GM12865 (cell line): ENCODE measurements at regions not wholly inside any gene's neighbourhood (a gene's known extent, or its start where the extent isn't known, plus 50 kb on each side); places are given as distances from the start of the nearest gene placed in this dataset.
"Not testable (repeated sequence)": the region's sequence is repeated elsewhere in the genome, so short reads cannot be mapped to it uniquely, and the experiment has no call there.

Source experiments
- DNase-seq: peaks from one replicate; pipeline ENCODE4 v3.0.0; 2010; ENCODE audit warnings: low read depth
- H3K4me3 ChIP-seq: 2 replicates; pipeline ENCODE4 v1.5.1; 2011; ENCODE audit warnings: mild to moderate bottlenecking, low read depth, low read length, control low read depth
- CTCF ChIP-seq: IDR thresholded peaks from 2 replicates; pipeline ENCODE4 v1.5.1; 2011; ENCODE audit warnings: low read length, control low read depth, low read depth, inconsistent platforms; ENCODE audit not compliant: insufficient read depth; ENCODE audit errors: missing control alignments

DNA sequence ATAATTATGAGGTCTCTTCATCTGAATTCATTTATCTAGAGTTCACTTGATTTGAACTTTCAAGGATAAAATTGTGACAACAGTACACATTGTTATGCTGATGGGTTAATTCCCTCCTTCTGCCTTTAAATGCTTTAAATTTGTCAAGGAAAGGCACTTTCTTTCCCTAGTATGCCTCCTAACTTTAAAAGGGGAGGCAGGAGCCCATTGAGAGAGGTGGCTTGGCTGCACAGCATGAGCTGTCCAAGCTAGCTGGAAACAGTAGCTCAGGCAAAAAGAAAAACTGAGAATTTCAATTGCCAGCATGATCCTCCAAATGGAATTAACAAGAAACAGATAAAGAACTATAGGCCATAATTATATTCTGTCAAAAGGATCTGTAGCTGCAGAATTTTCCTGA lies 243.3 kb upstream of the GRIK2 start:
- no peak for DNase-seq
- H3K4me3 ChIP-seq, result no peak overlapping the region
- TF ChIP-seq CTCF, result no peak

GRCh38 chr6:101157638-101158037 lies 235.9 kb upstream of the GRIK2 start:
- not testable (repeated sequence) for H3K4me3 ChIP-seq, DNase-seq

GRCh38 chr6:101163611-101164010 lies 229.9 kb upstream of the GRIK2 start:
- H3K4me3 ChIP-seq, result no peak overlapping the region
- DNase-seq, result no peak
- TF ChIP-seq CTCF, result no peak

DNA sequence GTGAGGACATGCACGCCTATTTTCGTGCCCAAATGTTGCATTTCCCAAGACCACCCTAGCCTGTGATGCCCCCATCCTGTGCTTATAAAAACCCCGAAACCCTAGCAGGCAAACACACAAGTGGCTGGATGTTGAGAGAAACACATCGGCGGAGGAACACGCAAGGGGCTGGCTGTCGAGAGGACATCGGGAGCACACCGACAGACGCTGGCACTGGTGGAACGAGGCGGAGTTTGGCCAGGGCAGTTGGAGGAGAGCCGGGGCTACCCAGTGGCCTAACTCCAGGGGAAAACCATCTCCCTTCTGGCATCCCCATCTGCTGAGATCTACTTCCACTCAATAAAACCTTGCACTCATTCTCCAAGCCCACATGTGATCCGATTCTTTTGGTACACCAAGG lies 225.9 kb upstream of the GRIK2 start:
- no peak overlapping the region for H3K4me3 ChIP-seq
- no peak for DNase-seq
- no peak for TF ChIP-seq CTCF

- H3K4me3 ChIP-seq, DNase-seq: not testable (repeated sequence)
These were observed 222.5 kb upstream of the GRIK2 start for GRCh38 chr6:101171049-101171448.

GRCh38 chr6:101178748-101179147 lies 214.8 kb upstream of the GRIK2 start:
- no peak for TF ChIP-seq CTCF
- DNase-seq, result no peak
- no peak overlapping the region for H3K4me3 ChIP-seq

DNA sequence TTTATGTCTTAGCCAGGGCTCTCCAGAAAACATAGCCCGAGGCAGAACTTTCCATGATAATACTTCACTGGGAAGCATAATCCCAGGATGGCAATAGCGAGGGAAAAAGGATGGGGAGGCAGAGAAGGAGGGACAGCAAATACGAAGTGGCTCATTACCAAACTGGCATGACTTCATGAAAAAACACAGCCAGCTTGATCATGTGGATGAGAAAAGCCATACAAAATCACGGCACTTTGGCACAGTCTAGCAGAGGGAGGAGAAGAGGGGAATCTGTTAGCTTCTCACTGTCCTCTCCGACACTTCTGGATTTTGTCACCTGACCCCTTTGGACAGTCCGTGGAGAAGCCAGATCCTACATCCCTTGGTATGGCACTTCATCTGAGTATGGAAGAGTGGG lies 212.5 kb upstream of the GRIK2 start:
- no peak overlapping the region for H3K4me3 ChIP-seq
- TF ChIP-seq CTCF, result no peak
- no peak for DNase-seq

DNA sequence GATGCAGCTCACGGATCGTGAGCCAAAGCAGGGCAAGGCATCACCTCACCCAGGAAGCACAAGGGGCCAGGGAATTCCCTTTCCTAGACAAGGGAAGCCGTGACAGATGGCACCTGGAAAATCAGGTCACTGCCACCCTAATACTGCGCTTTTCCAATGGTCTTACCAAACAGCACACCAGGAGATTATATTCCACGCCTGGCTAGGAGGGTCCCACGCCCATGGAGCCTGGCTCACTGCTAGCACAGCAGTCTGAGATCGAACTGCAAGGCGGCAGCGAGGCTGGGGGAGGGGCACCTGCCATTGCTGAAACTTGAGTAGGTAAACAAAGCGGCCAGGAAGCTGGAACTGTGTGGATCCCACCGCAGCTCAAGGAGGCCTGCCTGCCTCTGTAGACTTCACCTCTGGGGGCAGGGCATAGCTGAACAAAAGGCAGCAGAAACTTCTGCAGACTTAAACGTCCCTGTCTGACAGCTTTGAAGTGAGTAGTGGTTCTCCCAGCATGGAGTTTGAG lies 205.2 kb upstream of the GRIK2 start:
- not testable (repeated sequence) for H3K4me3 ChIP-seq, DNase-seq

DNA sequence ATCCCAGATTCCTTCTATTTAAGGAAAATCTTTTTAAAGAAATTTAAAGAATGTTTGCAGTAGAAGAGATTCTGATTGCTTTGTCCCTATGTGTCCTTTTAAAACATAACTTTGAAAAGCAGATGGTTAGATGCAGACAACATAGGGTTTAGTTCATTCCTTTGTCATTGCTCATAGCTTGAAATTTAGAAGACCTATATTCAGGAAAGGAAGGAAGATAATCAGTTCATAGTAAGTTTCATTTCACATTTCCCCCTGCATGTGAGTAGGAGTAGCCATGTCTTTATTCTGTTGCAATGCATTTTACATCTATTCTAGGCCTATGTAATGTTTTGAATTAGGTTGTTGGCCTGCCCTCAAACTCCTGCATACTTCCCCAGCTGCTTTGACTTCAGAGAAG lies 197.9 kb upstream of the GRIK2 start:
- TF ChIP-seq CTCF, result no peak
- no peak overlapping the region for H3K4me3 ChIP-seq
- no peak for DNase-seq
